ENCODE measurements at regions not wholly inside any gene's neighbourhood (a gene's known extent, or its start where the extent isn't known, plus 50 kb on each side); places are given as distances from the start of the nearest gene placed in this dataset.
"Not testable (repeated sequence)": the region's sequence is repeated elsewhere in the genome, so short reads cannot be mapped to it uniquely, and the experiment has no call there.

DNA sequence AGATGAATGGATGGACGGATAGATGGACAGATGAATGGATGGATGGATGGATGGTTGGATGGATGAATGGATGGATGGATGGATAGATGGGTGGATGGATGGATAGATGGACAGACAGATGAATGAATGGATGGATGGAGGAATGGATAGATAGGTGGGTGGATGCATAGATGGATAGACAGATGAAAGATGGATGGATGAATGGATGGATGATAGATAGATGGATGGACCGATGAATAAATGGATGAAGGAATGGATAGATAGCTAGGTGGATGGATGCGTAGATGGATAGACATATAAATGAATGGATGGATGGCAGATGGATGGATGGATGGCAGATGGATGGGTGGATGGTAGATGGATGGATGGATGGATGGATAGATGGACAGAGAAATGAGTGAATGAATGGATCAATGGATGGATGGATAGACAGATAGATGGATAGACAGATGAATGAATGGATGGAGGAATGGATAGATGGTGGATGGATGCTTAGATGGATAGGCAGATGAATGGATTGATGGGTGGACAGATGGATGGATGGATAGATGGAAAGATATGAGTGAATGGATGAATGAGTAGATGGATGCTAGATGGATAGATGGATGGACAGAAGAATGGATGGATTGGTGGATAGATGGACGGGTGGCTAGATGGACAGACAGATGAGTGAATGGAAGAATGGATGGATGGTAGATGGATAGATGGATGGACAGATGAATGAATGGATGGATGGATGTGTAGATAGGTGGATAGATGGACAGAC, 167.9 kb downstream of the TRIM43 start:
- no peak overlapping the region for H3K27ac ChIP-seq
- TF ChIP-seq ZFX (IDR thresholded peaks at IDR 0.05), result no peak
- TF ChIP-seq, protein P1, sequence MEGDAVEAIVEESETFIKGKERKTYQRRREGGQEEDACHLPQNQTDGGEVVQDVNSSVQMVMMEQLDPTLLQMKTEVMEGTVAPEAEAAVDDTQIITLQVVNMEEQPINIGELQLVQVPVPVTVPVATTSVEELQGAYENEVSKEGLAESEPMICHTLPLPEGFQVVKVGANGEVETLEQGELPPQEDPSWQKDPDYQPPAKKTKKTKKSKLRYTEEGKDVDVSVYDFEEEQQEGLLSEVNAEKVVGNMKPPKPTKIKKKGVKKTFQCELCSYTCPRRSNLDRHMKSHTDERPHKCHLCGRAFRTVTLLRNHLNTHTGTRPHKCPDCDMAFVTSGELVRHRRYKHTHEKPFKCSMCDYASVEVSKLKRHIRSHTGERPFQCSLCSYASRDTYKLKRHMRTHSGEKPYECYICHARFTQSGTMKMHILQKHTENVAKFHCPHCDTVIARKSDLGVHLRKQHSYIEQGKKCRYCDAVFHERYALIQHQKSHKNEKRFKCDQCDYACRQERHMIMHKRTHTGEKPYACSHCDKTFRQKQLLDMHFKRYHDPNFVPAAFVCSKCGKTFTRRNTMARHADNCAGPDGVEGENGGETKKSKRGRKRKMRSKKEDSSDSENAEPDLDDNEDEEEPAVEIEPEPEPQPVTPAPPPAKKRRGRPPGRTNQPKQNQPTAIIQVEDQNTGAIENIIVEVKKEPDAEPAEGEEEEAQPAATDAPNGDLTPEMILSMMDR (conservative IDR thresholded peaks at IDR 0.05), result no peak

DNA sequence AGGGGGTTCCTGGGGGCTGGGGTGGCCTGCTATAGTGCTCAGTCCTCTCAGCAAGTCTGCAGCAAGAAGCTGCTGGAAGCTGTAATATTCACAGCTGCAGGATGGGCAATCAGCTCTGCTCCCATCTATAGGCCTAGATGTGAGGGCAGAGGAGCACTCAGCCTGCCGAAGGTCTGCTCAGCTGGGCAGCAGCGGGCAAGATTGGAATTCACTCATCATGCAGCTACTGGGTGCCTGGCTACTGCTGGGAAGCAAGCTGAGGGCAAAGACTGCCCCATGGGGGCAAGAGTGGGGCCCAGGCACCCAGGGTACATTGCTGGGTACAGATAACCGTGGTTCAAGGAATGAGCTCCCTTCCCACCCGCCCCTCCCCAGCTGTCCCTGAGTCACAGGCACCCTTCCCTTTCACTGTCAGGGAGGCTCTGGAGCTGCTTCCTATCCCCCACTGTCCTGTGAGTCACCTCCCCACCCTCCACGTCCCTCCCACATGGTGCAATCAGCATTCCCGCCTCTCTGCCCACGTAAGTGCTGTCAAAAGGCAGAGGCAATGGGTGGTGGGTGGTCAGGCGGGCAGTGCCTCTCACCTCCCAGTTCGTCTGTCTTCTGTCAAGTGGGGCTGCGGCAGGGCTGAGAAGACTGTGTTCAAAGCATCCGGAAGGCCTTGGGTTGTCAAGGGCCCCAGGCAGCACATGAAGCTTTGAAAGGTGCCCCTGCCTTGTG, 169.2 kb downstream of the TRIM43 start:
- H3K27ac ChIP-seq, result no peak overlapping the region
- TF ChIP-seq, protein P1 (conservative IDR thresholded peaks at IDR 0.05), result no peak
- TF ChIP-seq ZFX (IDR thresholded peaks at IDR 0.05), result no peak

DNA sequence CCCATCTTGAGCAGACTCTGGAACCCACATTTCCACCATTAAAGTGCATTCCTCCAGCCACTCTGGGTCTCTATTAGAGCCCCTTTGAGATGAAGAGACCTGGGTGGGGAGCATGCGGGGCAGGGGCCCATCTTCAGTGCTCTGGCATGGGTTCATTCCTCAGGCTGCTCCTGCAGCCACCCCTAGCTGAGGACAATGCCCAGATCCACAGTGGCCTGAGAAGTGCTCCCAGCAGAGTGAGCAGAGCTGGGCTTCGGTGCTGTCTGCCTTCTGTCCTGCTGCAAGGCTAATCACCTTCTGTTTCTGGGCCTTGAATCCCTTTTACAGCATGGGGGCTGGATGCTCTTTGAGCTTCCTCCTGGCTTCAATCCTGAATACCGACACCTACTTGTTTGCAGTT, 169.8 kb downstream of the TRIM43 start:
- no peak overlapping the region for H3K27ac ChIP-seq
- no peak for TF ChIP-seq ZFX (IDR thresholded peaks at IDR 0.05)
- TF ChIP-seq, protein P1 (conservative IDR thresholded peaks at IDR 0.05), result no peak

DNA sequence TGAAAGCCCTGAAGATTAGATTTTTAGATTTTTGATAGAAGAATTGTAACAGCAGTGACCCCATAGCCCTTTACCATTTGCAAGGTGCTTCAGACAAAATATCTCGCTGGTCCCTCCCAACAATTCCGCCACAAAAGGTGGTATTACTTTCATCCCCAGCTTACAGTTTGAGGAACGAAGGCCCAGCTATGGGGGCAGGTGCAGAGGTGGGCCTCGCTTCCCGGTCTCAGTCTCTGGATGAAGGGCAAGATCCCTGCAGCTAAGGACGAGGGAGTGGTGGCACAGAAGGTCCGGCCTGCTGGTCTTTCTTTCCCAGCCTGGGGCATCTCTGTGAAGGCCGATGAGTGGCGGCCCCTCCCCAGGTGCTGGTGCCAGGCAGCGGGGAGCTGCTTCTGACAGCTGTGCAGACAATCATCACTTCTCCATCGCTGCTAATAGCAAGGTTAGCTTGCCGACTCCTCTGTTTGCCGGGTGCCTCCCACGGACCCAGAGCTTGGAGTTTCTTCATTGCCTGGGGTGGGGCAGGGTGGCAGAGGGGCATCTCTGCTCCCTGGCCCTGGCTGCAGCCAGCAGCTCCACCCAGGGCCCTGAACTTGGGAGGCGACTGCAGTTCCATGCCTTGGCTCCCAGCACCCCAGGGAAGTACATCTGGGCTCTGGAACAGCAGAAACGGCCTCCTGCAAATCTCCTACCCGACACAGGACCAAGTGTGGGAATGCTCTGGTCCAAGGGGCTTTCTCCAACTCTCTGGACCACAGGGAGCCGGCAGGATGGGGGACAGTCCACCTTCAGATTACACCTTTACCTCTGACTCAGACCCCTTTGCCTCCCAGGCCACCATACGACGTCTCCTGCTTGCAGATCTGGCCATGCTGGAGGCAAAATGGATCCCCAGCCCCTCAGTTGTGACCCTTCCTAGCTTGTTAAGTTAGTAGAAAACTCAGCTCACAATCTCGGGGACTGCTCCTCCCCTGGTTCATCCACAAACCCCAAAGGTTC, 170.5 kb downstream of the TRIM43 start:
- H3K27ac ChIP-seq, result not testable (repeated sequence)

DNA sequence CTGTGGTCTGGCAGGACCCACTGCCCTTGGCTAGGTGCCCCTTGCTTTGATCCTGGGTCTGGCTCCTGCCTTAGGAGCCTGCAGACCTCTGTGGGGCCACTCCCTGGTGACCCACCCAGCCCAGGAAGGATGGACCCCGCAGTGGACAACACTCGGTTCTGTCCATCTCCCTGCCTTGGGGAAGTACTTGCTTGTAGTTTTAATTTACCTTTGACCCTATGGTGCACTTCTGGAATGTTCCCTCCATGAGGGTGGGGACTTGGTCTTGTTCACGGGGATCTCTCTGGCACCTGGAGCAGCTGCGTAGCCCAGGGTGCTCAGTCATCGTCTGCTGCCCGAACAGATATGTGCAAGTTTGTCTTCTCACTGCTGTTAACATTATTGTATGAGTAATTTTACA, 171.3 kb downstream of the TRIM43 start:
- H3K27ac ChIP-seq, result not testable (repeated sequence)

DNA sequence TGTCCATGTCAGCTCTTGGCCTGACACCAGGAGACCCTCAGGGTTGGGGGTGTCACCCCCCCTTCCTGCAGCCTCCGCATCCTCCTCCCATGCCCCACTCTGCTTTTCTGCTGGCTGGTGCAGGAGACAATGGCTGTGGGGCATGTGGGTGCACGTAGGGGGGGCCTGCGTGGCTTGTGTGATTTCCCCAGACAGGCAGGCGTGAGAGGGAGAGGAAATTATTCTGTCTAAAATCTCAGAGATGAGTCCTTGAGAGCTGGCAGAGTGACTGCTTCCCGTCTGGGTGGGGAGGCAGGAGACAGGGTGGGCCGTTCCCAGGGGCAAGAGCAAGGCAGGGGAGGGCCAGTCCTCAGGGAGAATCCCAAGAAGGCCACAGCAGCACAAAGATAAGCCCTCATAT, 173.2 kb downstream of the TRIM43 start:
- H3K27ac ChIP-seq, result not testable (repeated sequence)

DNA sequence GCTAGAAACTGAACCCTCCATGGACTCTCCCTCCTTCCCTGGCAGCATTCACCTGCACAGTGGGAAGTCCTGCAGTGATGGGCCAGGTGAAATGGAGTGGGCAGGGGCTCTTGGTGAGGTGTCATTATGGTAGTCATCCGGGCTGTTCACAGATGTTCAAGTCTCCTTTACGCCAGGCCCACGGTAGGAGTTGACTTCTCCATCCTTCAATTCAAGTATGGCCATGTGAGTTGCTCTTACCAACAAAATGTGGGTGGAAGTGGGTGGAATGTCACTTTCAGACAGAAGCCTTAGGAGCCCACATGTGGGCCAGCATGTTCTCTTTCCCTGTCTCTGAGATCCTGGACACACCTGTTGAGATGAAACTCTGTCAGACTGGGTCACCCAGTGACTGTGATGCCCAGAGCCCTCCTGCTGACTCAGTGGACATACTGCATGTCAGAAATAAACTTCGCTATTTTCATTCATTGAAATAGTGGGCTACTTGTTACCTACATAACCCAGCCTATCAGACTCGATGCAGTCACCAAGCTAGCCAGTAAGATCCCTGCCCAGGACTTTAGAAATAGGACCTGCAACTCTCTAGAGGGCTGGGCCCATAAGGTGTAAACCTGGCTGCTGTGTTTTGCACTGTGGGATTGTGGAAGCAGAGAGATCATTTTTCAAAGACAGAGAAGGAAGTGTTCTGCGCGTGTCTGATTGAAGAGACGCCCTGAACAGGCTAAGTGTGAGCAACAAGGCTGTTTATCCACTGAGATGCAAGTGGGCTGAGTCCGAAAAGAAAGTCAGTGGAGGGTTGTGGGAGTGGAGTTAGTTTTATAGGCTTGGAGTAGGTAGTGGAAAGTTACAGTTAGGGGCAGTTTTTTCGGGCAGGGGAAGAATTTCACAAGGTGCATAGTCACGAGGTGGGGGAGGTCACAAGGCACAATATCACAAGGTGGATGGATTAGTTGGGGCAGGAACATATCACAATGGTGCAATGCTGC, 174.4 kb downstream of the TRIM43 start:
- H3K27ac ChIP-seq, result not testable (repeated sequence)

DNA sequence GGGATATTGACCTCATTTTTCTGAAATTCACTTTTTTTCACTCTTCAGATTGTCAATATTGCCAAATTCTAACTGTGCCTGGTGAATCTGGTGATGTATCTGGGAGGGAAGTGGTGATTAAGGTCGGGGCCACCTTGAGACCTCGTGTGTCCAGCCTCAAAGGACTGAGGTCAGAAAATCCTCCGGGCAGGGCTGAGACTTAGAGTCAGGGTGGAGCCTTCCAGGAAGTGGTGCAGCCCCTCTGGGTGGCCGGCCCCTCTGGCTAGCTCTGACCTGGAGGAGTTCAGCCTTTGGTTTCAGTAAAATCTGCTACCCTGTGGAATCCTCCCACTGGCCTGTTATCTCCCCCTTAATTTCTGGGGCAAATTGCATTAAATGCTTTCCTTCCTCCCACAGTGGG, 175.7 kb downstream of the TRIM43 start:
- H3K27ac ChIP-seq, result not testable (repeated sequence)

DNA sequence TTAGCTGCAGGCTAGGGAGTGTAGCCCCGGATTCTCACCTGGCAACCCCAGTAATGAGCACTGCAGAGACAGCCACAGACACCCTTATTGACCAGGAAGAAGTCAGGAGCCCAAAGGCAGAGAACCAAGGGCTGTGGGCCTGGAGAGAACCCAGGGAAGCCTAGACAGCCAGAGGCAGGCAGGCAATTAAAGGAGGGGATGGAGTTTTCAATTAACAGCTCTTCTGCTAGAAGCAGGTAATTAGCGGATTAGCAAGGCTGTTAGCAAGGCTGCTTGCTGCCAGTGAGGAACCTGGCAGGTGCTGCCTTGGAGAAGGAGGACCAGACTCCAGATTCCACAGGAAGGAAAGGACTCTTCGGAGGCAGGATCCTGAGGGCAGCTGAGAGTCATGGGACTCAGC, 176.1 kb downstream of the TRIM43 start:
- H3K27ac ChIP-seq, result not testable (repeated sequence)

DNA sequence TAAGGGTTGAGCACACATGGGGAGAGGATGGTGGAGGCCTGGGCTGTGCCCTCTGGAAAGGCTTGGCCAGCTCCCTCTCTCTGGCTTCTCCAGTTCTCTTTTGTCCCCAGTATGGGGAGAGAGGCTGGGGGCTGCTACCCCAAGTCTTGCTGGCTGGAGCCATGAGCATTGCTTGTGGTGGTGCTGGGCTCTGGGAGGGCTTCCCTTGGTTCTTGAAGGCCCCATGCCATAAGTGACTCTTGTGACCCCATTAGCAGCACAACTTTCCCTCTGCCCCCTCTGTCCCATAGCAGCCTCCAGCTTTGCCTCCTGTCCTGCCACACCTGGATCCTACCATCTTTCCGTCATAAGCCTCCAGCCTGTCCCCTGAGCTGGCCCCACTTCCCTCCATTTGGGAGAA, 177.5 kb downstream of the TRIM43 start:
- not testable (repeated sequence) for H3K27ac ChIP-seq

DNA sequence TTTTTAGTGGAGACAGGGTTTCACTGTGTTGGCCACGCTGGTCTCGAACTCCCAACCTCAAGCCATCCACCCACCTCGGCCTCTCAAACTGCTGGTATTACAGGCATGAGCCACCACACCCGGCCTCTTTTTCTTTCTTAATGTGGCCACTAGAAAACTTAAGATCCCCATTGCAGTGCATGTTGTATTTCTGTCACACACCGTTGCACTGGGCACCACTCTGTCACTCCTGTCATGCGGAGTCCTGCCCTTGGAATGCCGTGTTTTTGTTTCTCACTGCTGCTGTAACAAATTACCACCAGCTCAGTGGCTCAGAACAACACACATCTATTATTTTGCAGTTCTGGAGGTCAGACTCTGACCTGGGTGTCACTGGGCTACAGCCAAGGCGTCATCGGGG, 178.9 kb downstream of the TRIM43 start:
- not testable (repeated sequence) for H3K27ac ChIP-seq

DNA sequence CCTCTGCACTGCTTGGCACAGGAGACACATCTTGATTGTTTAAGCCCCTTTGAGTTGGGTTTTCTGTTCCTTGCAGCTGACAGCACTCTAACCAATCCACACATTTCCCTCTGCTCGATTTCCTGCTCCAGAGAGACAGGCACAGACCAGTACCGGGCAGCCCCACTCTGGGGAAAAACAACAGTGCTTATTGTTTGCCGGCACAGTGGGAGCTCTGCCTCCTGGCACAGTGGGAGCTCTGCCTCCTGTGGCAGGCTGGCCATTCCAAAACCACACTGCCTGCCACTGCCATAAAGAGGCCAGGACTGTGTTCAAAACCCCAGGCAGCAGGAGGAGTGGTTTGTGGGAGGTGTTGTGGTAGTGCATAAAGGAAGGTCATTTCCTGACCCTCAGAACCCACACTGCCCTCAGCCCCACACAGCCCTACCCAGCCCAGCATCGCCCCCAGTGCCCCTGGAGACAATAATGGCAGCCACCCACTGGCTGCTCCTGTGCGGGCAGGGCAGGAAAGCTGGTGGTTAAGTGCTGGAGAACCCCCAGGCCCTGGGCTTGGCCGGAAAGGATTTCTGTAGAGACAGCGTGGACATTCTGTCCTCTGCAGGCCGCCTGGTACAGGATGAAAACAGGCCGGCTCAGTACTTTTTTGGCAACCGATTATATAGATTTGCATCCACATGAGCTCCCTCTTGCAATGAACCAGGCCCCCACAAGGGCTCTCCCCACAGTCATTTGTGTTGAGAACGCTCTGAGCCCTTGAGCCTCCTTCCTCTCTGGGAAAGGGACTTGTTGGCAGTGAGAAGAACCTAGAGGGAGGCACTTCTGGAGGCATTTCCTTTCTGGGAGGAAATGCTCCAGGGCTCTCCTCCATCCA, 182.8 kb downstream of the TRIM43 start:
- not testable (repeated sequence) for H3K27ac ChIP-seq

DNA sequence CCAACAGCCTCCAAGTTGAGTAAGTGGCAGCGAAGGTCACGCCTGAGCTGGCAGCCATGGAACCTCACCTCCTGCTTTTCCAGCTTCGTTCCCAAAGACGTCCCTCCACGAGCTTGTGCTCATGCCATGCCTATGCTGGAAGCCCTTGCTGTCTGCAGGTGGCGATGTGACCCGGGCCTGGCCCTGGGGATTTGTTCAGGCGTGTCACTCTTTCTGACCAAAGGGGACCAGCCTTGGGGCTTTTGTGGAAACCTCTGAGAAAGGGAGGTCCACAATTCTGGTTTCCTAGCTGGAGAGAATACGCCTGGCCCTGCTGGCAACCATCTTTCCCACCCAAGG, 183.4 kb downstream of the TRIM43 start:
- not testable (repeated sequence) for H3K27ac ChIP-seq
